Immature natural killer cell (primary cell): ENCODE measurements at regions not wholly inside any gene's neighbourhood (a gene's known extent, or its start where the extent isn't known, plus 50 kb on each side); places are given as distances from the start of the nearest gene placed in this dataset.
"Not testable (repeated sequence)": the region's sequence is repeated elsewhere in the genome, so short reads cannot be mapped to it uniquely, and the experiment has no call there.

Experiments used
- DNase-seq, 3 donors: peaks; one replicate each; pipeline ENCODE4 v3.0.0; 2022; ENCODE audit warnings: mixed read lengths in 1 of 3
- H3K27ac Mint-ChIP-seq, 6 donors: one replicate each; pipeline ENCODE4 v1.8.0; 2020; ENCODE audit warnings: mixed read lengths in 6 of 6, mild to moderate bottlenecking in 5 of 6, inconsistent platforms in 4 of 6, moderate library complexity in 3 of 6
- H3K27me3 Mint-ChIP-seq, 3 donors: one replicate each; pipeline ENCODE4 v1.8.0; 2020 to 2021; ENCODE audit warnings: low read depth in 3 of 3, mild to moderate bottlenecking in 3 of 3, mixed read lengths in 3 of 3, moderate library complexity in 3 of 3, inconsistent platforms in 1 of 3
- H3K36me3 Mint-ChIP-seq, 3 donors: one replicate each; pipeline ENCODE4 v1.8.0; 2020; ENCODE audit warnings: mixed read lengths in 3 of 3, inconsistent platforms in 2 of 3, mild to moderate bottlenecking in 2 of 3
- H3K4me1 Mint-ChIP-seq, 2 donors: one replicate each; pipeline ENCODE4 v1.8.0; 2020; ENCODE audit warnings: inconsistent platforms in 2 of 2, mild to moderate bottlenecking in 2 of 2, mixed read lengths in 2 of 2, moderate library complexity in 1 of 2
- H3K4me3 Mint-ChIP-seq, 5 donors: one replicate each; pipeline ENCODE4 v1.8.0; 2020; ENCODE audit warnings: mild to moderate bottlenecking in 5 of 5, mixed read lengths in 5 of 5, inconsistent platforms in 3 of 5, moderate library complexity in 3 of 5
- H3K9me3 Mint-ChIP-seq, 6 donors: one replicate each; pipeline ENCODE4 v1.8.0; 2020; ENCODE audit warnings: mild to moderate bottlenecking in 6 of 6, mixed read lengths in 6 of 6, inconsistent platforms in 4 of 6, moderate library complexity in 3 of 6

- not testable (repeated sequence) for H3K4me3 Mint-ChIP-seq, H3K27ac Mint-ChIP-seq, H3K27me3 Mint-ChIP-seq, H3K4me1 Mint-ChIP-seq, DNase-seq, H3K9me3 Mint-ChIP-seq, H3K36me3 Mint-ChIP-seq
Observed at GRCh38 chr10:80728354-80728753, 190.7 kb downstream of the SH2D4B start.

DNA sequence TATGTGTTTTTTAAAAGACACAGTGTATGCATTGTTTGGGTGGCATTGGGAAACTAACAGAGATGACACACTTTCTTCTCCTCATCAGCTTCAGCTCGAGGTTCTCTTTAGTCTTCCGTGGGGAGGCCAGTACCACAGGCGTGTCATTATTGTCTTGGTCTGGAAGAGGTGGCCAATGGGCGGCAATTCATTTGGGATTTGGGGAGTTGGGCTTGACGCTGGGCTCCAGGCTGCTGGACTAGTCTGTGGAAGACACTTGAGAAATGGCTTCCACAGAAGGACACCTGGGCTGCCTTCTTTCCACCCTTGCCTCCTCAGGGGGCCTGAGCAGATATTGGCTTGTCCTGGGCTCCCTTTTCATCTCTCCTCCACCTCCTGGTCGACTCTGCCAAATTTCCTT is 192.2 kb downstream of the SH2D4B start:
- Mint-ChIP-seq H3K9me3 (peaks cover 0 to 5% (median 0%) of the 10 kb centered on the region in 6 donors), H3K4me3 (no peak overlapping the region), H3K36me3 (no peaks in the 10 kb centered on the region), H3K4me1 (no peaks in the 10 kb centered on the region), H3K27ac (no peak overlapping the region), H3K27me3 (peaks cover 0 to 4% (median 0%) of the 10 kb centered on the region in 3 donors)
- no peak for DNase-seq

DNA sequence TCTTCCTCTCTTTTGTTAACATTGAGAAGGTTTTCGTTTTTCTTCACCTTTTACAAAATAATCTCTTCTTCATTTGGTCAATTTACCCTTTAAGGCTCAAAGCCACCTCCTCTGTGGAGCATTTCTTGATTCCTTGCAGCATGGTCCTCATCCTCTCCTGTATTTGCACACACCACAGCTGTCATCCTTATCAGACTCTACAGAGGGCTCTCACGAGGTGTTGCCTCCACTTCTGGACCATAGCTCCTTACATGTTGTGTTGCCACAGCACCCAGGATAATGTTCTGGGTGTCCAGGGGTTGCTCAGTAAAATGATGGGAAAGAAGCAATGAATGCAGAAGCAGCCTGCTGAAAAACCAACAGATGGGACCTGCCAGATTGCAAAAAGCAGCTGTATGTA is 192.8 kb downstream of the SH2D4B start:
- no peak overlapping the region for H3K4me3 Mint-ChIP-seq
- DNase-seq, result no peak
- peaks cover 0 to 3% (median 0%) of the 10 kb centered on the region in 6 donors for H3K9me3 Mint-ChIP-seq
- no peaks in the 10 kb centered on the region for H3K36me3 Mint-ChIP-seq
- no peaks in the 10 kb centered on the region for H3K4me1 Mint-ChIP-seq
- H3K27ac Mint-ChIP-seq, result no peak overlapping the region
- peaks cover 0 to 4% (median 0%) of the 10 kb centered on the region in 3 donors for H3K27me3 Mint-ChIP-seq

GRCh38 chr10:80734589-80734988 is 196.9 kb downstream of the SH2D4B start:
- Mint-ChIP-seq H3K36me3 (no peaks in the 10 kb centered on the region), H3K9me3 (peaks cover 0 to 3% (median 0%) of the 10 kb centered on the region in 6 donors), H3K4me3 (no peak overlapping the region), H3K27me3 (peaks cover 0 to 5% (median 2%) of the 10 kb centered on the region in 3 donors), H3K4me1 (no peaks in the 10 kb centered on the region), H3K27ac (no peak overlapping the region)
- DNase-seq, result no peak

GRCh38 chr10:80737209-80737608 is 199.5 kb downstream of the SH2D4B start:
- no peaks in the 10 kb centered on the region for H3K9me3 Mint-ChIP-seq
- H3K27me3 Mint-ChIP-seq, result peaks cover 0 to 6% (median 2%) of the 10 kb centered on the region in 3 donors
- H3K36me3 Mint-ChIP-seq, result no peaks in the 10 kb centered on the region
- no peak for DNase-seq
- no peaks in the 10 kb centered on the region for H3K4me1 Mint-ChIP-seq
- H3K4me3 Mint-ChIP-seq, result no peak overlapping the region
- no peak overlapping the region for H3K27ac Mint-ChIP-seq

- no peak overlapping the region for H3K4me3 Mint-ChIP-seq
- peaks cover 0 to 6% (median 2%) of the 10 kb centered on the region in 3 donors for H3K27me3 Mint-ChIP-seq
- no peaks in the 10 kb centered on the region for H3K4me1 Mint-ChIP-seq
- no peak overlapping the region for H3K27ac Mint-ChIP-seq
- no peak for DNase-seq
- no peaks in the 10 kb centered on the region for H3K9me3 Mint-ChIP-seq
- H3K36me3 Mint-ChIP-seq, result no peaks in the 10 kb centered on the region
Observed at GRCh38 chr10:80739328-80739727, 201.6 kb downstream of the SH2D4B start.

DNA sequence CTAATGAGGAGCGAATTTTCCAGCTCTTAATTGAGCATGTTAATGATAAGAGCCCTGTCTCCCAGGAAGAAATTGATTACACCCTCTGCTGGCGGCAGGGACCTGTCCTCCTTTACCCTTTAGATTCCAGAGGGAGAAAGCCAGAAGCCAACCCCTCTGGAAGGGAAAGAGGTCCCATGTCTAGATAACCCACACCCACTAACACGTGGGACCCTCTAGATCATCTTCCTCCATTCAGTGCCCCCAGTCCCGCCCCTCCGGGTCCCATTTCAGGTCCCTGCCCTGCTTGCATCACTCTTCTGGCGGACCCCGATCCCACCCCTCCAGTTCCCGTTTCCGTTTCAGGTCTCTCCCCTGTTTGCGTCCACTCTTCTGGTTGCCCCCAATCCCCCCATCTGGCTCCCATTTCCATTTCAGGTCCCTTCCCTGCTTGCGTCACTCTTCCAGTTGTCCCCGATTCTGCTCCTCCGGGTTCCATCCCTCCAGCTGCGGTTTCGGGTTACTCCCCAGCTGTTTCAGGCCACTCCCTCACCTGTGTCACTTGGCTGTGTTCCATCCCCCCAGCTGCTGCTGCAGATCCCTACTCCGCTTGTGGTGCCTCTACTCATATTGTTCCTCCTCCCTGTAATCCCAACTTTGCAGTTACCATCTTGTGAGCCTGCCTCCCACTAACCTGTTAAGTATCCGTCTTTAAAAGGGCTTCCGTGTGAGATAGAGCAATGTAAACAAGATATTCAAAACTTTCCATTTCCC is 202.4 kb downstream of the SH2D4B start:
- H3K27me3 Mint-ChIP-seq, result peaks cover 0 to 6% (median 6%) of the 10 kb centered on the region in 3 donors
- DNase-seq, result no peak
- H3K4me1 Mint-ChIP-seq, result no peaks in the 10 kb centered on the region
- H3K27ac Mint-ChIP-seq, result no peak overlapping the region
- H3K4me3 Mint-ChIP-seq, result no peak overlapping the region
- H3K36me3 Mint-ChIP-seq, result no peaks in the 10 kb centered on the region
- H3K9me3 Mint-ChIP-seq, result no peaks in the 10 kb centered on the region

DNA sequence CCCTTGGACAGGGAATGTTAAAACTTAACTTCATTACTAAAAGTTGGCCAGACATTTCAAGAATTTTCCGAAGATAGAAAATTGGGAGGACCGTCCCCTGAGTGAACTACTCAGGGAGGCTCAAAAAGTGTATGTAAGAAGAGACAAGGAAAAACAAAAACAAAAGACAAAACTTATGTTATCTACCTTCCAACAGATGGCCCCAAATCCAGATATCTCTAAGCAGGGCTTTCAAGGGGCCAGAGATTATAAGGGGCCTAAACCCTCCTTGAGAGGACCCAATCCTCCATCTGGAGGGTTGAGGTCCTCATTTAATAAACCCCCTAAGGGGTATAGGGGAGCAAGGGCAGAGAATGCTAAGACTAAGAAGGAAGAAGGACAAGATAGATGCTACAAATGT is 203.6 kb downstream of the SH2D4B start:
- DNase-seq, result no peak
- no peaks in the 10 kb centered on the region for H3K9me3 Mint-ChIP-seq
- no peak overlapping the region for H3K27ac Mint-ChIP-seq
- H3K36me3 Mint-ChIP-seq, result no peaks in the 10 kb centered on the region
- peaks cover 0 to 6% (median 6%) of the 10 kb centered on the region in 3 donors for H3K27me3 Mint-ChIP-seq
- H3K4me1 Mint-ChIP-seq, result no peaks in the 10 kb centered on the region
- no peak overlapping the region for H3K4me3 Mint-ChIP-seq

GRCh38 chr10:80750268-80750667 is 212.6 kb downstream of the SH2D4B start:
- H3K27ac Mint-ChIP-seq, result no peak overlapping the region

DNA sequence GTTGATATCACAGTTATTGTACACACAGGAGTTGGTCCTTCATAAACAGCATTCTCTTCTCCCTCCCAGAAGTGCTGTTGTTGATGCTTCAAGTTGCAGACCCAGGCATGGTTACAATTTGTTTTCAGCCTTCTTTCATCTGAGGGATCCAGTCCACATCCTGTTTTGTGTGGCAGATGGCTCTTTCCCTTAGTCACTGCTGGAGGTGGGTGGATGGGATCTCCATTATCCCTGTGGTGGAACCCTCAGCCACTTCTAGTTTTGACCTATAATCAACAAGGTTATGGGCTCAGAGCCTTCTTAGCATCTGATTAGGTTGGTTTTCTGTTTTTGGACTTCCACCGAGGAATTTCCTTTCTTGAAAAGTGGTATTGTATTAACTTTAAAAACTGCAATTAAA is 214.2 kb downstream of the SH2D4B start:
- DNase-seq, result no peak
- Mint-ChIP-seq H3K36me3 (no peaks in the 10 kb centered on the region), H3K27me3 (peaks cover 0 to 2% (median under 1%) of the 10 kb centered on the region in 3 donors), H3K4me1 (no peaks in the 10 kb centered on the region), H3K27ac (no peak overlapping the region), H3K4me3 (no peak overlapping the region), H3K9me3 (peaks cover 0 to 6% (median 0%) of the 10 kb centered on the region in 6 donors)

More at GRCh38 chr10:80750268-80750667, 212.6 kb downstream of the SH2D4B start:
- Mint-ChIP-seq H3K9me3 (peaks cover 0 to 6% (median 0%) of the 10 kb centered on the region in 6 donors), H3K36me3 (no peaks in the 10 kb centered on the region), H3K4me3 (no peak overlapping the region), H3K4me1 (no peaks in the 10 kb centered on the region), H3K27me3 (peaks cover 0 to 2% (median 0%) of the 10 kb centered on the region in 3 donors)
- no peak for DNase-seq

DNA sequence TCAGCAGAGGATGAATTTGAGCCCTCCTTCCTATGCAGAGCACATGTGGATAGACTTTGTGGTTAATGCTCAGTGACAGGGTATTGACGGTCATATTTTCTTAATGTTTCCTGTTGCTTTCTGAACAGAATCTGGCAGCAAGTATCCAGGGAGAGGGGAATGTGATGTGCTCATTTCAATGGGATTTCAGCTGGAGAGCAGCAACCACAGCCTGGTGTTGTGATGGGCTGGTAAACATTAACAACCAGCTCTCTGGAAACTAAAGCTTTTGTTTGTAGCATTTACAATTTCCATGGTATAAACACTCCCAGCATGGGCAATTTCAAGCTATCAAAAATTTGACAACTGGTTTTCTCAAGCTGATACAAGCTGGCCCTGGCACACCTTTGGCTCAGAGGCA is 215.9 kb downstream of the SH2D4B start:
- H3K9me3 Mint-ChIP-seq, result peaks cover 0 to 3% (median 0%) of the 10 kb centered on the region in 6 donors
- peaks cover 0 to 2% (median 0%) of the 10 kb centered on the region in 3 donors for H3K27me3 Mint-ChIP-seq
- H3K4me1 Mint-ChIP-seq, result no peaks in the 10 kb centered on the region
- no peaks in the 10 kb centered on the region for H3K36me3 Mint-ChIP-seq
- H3K4me3 Mint-ChIP-seq, result no peak overlapping the region
- no peak overlapping the region for H3K27ac Mint-ChIP-seq
- no peak for DNase-seq

- DNase-seq, result no peak
- Mint-ChIP-seq H3K36me3 (no peaks in the 10 kb centered on the region), H3K9me3 (peaks cover 0 to 1% (median 0%) of the 10 kb centered on the region in 6 donors), H3K4me3 (no peak overlapping the region), H3K27ac (no peak overlapping the region), H3K27me3 (peaks cover 0 to 6% (median 2%) of the 10 kb centered on the region in 3 donors), H3K4me1 (no peaks in the 10 kb centered on the region)
Observed at GRCh38 chr10:80755893-80756292, 218.2 kb downstream of the SH2D4B start.

GRCh38 chr10:80759693-80760092 is 222.0 kb downstream of the SH2D4B start:
- Mint-ChIP-seq H3K27ac (no peak overlapping the region), H3K4me3 (no peak overlapping the region), H3K4me1 (no peaks in the 10 kb centered on the region), H3K36me3 (no peaks in the 10 kb centered on the region), H3K9me3 (no peaks in the 10 kb centered on the region), H3K27me3 (peaks cover 0 to 7% (median 2%) of the 10 kb centered on the region in 3 donors)
- DNase-seq, result no peak

- DNase-seq, result no peak
- Mint-ChIP-seq H3K36me3 (no peaks in the 10 kb centered on the region), H3K9me3 (no peaks in the 10 kb centered on the region), H3K27me3 (peaks cover 0 to 7% (median 2%) of the 10 kb centered on the region in 3 donors), H3K27ac (no peak overlapping the region), H3K4me3 (no peak overlapping the region), H3K4me1 (no peaks in the 10 kb centered on the region)
Observed at GRCh38 chr10:80760914-80761371, 223.2 kb downstream of the SH2D4B start.

DNA sequence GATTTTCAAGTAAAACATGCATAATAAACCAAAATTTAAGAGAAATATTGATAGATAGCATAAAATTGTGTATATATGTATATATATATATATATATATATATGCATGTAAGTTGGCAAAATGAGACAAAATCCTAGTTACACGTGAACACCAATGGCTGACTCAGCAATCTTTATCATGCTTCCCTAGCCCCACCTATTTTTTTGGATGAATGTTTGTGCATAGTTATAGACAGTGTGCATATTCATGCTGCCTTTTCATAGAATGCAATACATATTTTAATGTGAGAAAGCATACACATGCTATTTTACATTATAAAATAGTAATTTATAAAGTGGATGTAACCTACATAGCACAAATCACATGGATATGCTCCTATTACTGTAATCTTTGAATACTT is 230.3 kb downstream of the SH2D4B start:
- no peaks in the 10 kb centered on the region for H3K36me3 Mint-ChIP-seq
- no peak for DNase-seq

More for the DNA sequence above, 230.3 kb downstream of the SH2D4B start:
- H3K4me3 Mint-ChIP-seq, result no peak overlapping the region
- no peak overlapping the region for H3K27ac Mint-ChIP-seq
- peaks cover 0 to 3% (median 2%) of the 10 kb centered on the region in 3 donors for H3K27me3 Mint-ChIP-seq
- no peaks in the 10 kb centered on the region for H3K4me1 Mint-ChIP-seq
- peaks cover 0 to 2% (median 0%) of the 10 kb centered on the region in 6 donors for H3K9me3 Mint-ChIP-seq
